ENCODE measurements at regions not wholly inside any gene's neighbourhood (a gene's known extent, or its start where the extent isn't known, plus 50 kb on each side); places are given as distances from the start of the nearest gene placed in this dataset.
"Not testable (repeated sequence)": the region's sequence is repeated elsewhere in the genome, so short reads cannot be mapped to it uniquely, and the experiment has no call there.

DNA sequence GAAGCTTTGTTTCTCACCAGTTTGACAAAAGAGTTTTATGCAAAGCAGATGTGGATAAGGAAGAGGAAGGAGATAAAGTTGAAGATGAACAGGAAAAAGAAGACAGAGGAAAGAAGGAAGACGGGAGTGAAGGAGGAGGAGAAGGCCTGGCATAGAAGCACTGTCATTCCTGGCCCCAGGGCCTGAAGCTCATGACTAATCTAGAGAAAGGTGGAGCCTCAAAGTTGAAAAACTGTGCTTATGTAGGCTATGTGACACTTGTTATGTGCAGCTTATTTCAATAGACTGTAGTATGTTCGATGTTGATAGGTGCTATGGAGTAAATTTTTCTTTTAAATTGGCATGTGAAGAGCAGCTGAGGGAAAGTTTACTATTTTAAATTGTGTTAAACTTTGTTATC is 1294.0 kb downstream of the CDH12 start:
- H3K9me3 ChIP-seq (ENCODE audit: control insufficient read depth, low read depth, low read length); H3K36me3 ChIP-seq (ENCODE audit: control insufficient read depth, insufficient read depth, low read length); H3K27me3 ChIP-seq (ENCODE audit: control insufficient read depth, insufficient read depth, low read length); H3K27ac ChIP-seq (ENCODE audit: low read length); DNase-seq; H3K4me1 ChIP-seq (ENCODE audit: control insufficient read depth, insufficient read depth, low read length); H3K4me3 ChIP-seq (ENCODE audit: low read length): not testable (repeated sequence)
- no CpG with 5 or more reads among the region's 2 CpGs for WGBS (ENCODE audit: insufficient coverage, low lambda C conversion rate)

DNA sequence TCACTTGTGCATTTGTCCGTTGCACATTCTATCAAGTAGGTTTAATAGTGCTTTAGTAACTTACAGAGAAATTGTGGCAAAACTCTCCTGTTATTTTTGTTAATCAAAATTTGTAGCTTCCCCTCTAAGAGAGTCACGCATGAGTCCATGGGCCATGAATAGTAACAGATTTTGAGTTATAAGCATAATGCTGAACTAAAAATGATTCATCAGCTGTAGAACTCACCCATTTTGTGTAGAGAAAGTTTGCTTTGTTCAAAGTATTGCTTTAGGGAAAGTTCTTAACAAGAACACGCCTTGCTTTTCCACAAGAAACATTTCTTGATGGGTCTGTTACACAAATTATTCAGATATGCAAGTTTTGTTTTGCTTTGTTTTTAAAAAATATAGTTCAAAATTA is 1300.9 kb downstream of the CDH12 start:
- H3K27ac ChIP-seq (ENCODE audit: low read length); H3K4me1 ChIP-seq (ENCODE audit: control insufficient read depth, insufficient read depth, low read length); H3K9me3 ChIP-seq (ENCODE audit: control insufficient read depth, low read depth, low read length); H3K36me3 ChIP-seq (ENCODE audit: control insufficient read depth, insufficient read depth, low read length); H3K4me3 ChIP-seq (ENCODE audit: low read length); DNase-seq; H3K27me3 ChIP-seq (ENCODE audit: control insufficient read depth, insufficient read depth, low read length): not testable (repeated sequence)
- WGBS (ENCODE audit: insufficient coverage, low lambda C conversion rate): no CpG with 5 or more reads among the region's 3 CpGs

- not testable (repeated sequence) for H3K36me3 ChIP-seq (ENCODE audit: control insufficient read depth, insufficient read depth, low read length); H3K9me3 ChIP-seq (ENCODE audit: control insufficient read depth, low read depth, low read length); H3K4me3 ChIP-seq (ENCODE audit: low read length); H3K27ac ChIP-seq (ENCODE audit: low read length); DNase-seq; H3K4me1 ChIP-seq (ENCODE audit: control insufficient read depth, insufficient read depth, low read length); H3K27me3 ChIP-seq (ENCODE audit: control insufficient read depth, insufficient read depth, low read length)
- WGBS (ENCODE audit: insufficient coverage, low lambda C conversion rate): no CpG with 5 or more reads among the region's 3 CpGs
Observed at GRCh38 chr5:21550916-21551315, 1302.2 kb downstream of the CDH12 start.

DNA sequence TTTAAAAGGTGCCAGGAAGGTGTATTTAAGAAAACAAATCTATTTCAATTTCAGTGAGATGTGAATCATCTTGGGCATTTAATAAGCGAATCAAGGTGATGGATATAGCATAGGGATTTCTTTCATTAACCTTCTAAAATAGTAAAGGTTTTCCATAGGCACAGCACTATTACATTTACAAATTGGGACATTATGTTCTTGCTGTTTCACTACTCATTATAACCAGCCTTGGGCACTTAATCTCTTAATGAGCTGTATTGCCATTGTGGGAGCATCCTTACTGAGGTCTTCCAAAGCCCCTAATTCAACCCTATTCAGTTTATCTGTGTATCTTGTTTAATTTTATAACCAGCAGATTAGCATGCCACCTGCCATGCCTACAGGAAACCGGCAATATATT is 1305.5 kb downstream of the CDH12 start:
- WGBS (ENCODE audit: insufficient coverage, low lambda C conversion rate): no CpG with 5 or more reads among the region's 2 CpGs
- not testable (repeated sequence) for H3K27ac ChIP-seq (ENCODE audit: low read length); H3K9me3 ChIP-seq (ENCODE audit: control insufficient read depth, low read depth, low read length); H3K4me1 ChIP-seq (ENCODE audit: control insufficient read depth, insufficient read depth, low read length); H3K4me3 ChIP-seq (ENCODE audit: low read length); H3K36me3 ChIP-seq (ENCODE audit: control insufficient read depth, insufficient read depth, low read length); DNase-seq; H3K27me3 ChIP-seq (ENCODE audit: control insufficient read depth, insufficient read depth, low read length)

GRCh38 chr5:21535114-21535513 is 1318.0 kb downstream of the CDH12 start:
- H3K4me1 ChIP-seq (ENCODE audit: control insufficient read depth, insufficient read depth, low read length): not testable (repeated sequence)

DNA sequence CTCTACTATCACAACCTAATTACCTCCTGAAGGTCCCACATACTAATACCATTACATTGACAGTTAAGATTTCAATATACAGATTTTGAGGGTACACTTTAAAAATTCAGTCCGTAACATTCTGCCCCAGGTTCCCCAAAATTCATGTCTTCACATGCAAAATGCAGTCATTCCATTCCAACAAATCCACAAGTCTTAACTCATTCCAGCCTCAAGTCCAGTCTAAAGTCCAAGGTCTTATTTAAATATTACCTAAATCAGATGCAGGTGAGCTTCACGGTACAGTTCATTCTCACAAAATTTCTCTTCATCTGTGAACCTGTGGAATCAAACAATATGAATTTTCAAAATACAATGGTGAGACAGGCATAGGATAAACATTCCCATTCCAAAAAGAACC is 1332.0 kb downstream of the CDH12 start:
- H3K4me1 ChIP-seq (ENCODE audit: control insufficient read depth, insufficient read depth, low read length); H3K9me3 ChIP-seq (ENCODE audit: control insufficient read depth, low read depth, low read length); DNase-seq; H3K27me3 ChIP-seq (ENCODE audit: control insufficient read depth, insufficient read depth, low read length); H3K4me3 ChIP-seq (ENCODE audit: low read length); H3K27ac ChIP-seq (ENCODE audit: low read length); H3K36me3 ChIP-seq (ENCODE audit: control insufficient read depth, insufficient read depth, low read length): not testable (repeated sequence)
- WGBS (ENCODE audit: insufficient coverage, low lambda C conversion rate): no CpG with 5 or more reads among the region's 2 CpGs

More at GRCh38 chr5:21535114-21535513, 1318.0 kb downstream of the CDH12 start:
- not testable (repeated sequence) for H3K4me3 ChIP-seq (ENCODE audit: low read length); DNase-seq; H3K36me3 ChIP-seq (ENCODE audit: control insufficient read depth, insufficient read depth, low read length); H3K27me3 ChIP-seq (ENCODE audit: control insufficient read depth, insufficient read depth, low read length); H3K9me3 ChIP-seq (ENCODE audit: control insufficient read depth, low read depth, low read length); H3K27ac ChIP-seq (ENCODE audit: low read length)

- WGBS (ENCODE audit: insufficient coverage, low lambda C conversion rate): no CpG with 5 or more reads among the region's 11 CpGs
- H3K4me1 ChIP-seq (ENCODE audit: control insufficient read depth, insufficient read depth, low read length); H3K27ac ChIP-seq (ENCODE audit: low read length); H3K27me3 ChIP-seq (ENCODE audit: control insufficient read depth, insufficient read depth, low read length); H3K4me3 ChIP-seq (ENCODE audit: low read length); H3K9me3 ChIP-seq (ENCODE audit: control insufficient read depth, low read depth, low read length); H3K36me3 ChIP-seq (ENCODE audit: control insufficient read depth, insufficient read depth, low read length); DNase-seq: not testable (repeated sequence)
Observed at GRCh38 chr5:21496926-21497325, 1356.2 kb downstream of the CDH12 start.

- not testable (repeated sequence) for H3K27ac ChIP-seq (ENCODE audit: low read length); DNase-seq; H3K4me3 ChIP-seq (ENCODE audit: low read length); H3K9me3 ChIP-seq (ENCODE audit: control insufficient read depth, low read depth, low read length); H3K4me1 ChIP-seq (ENCODE audit: control insufficient read depth, insufficient read depth, low read length); H3K27me3 ChIP-seq (ENCODE audit: control insufficient read depth, insufficient read depth, low read length); H3K36me3 ChIP-seq (ENCODE audit: control insufficient read depth, insufficient read depth, low read length)
- WGBS (ENCODE audit: insufficient coverage, low lambda C conversion rate): 100% methylated on average over 1 of the region's 8 CpGs
Observed at GRCh38 chr5:21496056-21496455, 1357.1 kb downstream of the CDH12 start.

DNA sequence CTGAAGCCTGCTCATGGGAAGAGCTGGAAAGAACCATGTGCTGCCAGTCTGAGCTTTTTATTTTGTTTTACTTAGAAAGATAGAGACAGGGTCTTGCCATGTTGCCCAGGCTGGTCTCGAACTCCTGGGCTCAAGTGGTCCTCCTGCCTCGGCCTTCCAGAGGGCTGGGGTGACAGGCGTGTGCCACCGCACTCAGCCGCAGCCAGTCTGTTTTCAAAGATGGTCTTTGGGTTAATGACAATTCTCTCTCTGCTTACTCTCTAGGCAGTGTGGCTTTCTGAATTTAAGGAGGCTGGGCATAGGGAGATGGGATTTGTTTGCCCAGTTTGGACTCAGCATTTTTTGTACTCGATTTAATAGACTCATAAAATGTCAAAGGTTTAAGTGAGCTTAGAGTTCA is 1357.9 kb downstream of the CDH12 start:
- DNase-seq; H3K27me3 ChIP-seq (ENCODE audit: control insufficient read depth, insufficient read depth, low read length); H3K9me3 ChIP-seq (ENCODE audit: control insufficient read depth, low read depth, low read length); H3K4me1 ChIP-seq (ENCODE audit: control insufficient read depth, insufficient read depth, low read length); H3K36me3 ChIP-seq (ENCODE audit: control insufficient read depth, insufficient read depth, low read length); H3K27ac ChIP-seq (ENCODE audit: low read length); H3K4me3 ChIP-seq (ENCODE audit: low read length): not testable (repeated sequence)
- WGBS (ENCODE audit: insufficient coverage, low lambda C conversion rate): no CpG with 5 or more reads among the region's 6 CpGs

- H3K27ac ChIP-seq (ENCODE audit: low read length); H3K9me3 ChIP-seq (ENCODE audit: control insufficient read depth, low read depth, low read length); H3K4me3 ChIP-seq (ENCODE audit: low read length); DNase-seq; H3K4me1 ChIP-seq (ENCODE audit: control insufficient read depth, insufficient read depth, low read length); H3K27me3 ChIP-seq (ENCODE audit: control insufficient read depth, insufficient read depth, low read length); H3K36me3 ChIP-seq (ENCODE audit: control insufficient read depth, insufficient read depth, low read length): not testable (repeated sequence)
- WGBS (ENCODE audit: insufficient coverage, low lambda C conversion rate): no CpG with 5 or more reads among the region's 8 CpGs
Observed at GRCh38 chr5:21494033-21494432, 1359.1 kb downstream of the CDH12 start.

DNA sequence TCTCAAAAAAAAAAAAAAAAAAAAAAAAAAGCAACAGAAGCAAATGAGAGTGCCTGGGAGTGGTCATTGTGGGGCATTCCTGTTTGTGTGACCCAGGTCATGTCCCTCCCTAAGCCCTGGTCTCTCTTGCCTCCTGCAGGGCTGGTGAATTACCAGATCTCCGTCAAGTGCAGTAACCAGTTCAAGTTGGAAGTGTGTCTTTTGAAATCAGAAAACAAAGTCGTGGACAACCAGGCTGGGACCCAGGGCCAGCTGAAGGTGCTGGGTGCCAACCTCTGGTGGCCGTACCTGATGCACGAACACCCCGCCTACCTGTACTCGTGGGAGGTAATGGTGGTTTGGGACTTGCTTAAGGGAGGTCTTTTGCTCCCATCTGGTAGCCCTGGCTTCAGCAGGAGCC is 1362.0 kb downstream of the CDH12 start:
- not testable (repeated sequence) for H3K27ac ChIP-seq (ENCODE audit: low read length); H3K4me1 ChIP-seq (ENCODE audit: control insufficient read depth, insufficient read depth, low read length); H3K9me3 ChIP-seq (ENCODE audit: control insufficient read depth, low read depth, low read length); H3K4me3 ChIP-seq (ENCODE audit: low read length); H3K27me3 ChIP-seq (ENCODE audit: control insufficient read depth, insufficient read depth, low read length); H3K36me3 ChIP-seq (ENCODE audit: control insufficient read depth, insufficient read depth, low read length); DNase-seq
- WGBS (ENCODE audit: insufficient coverage, low lambda C conversion rate): no CpG with 5 or more reads among the region's 6 CpGs
